H1 (cell line): ENCODE measurements at regions not wholly inside any gene's neighbourhood (a gene's known extent, or its start where the extent isn't known, plus 50 kb on each side); places are given as distances from the start of the nearest gene placed in this dataset.

ENCODE experiments used
- CHD7 ChIP-seq: fragments of 300-600 bp; sonication (generic); IDR thresholded peaks from 2 replicates; pipeline ENCODE4 v1.7.1; 2012; ENCODE audit warnings: low read length, moderate library complexity, mild to moderate bottlenecking, inconsistent platforms; ENCODE audit not compliant: insufficient replicate concordance
- JUND ChIP-seq: IDR thresholded peaks from 2 replicates; pipeline ENCODE4 v1.6.1; 2011; ENCODE audit warnings: mild to moderate bottlenecking, improper control_type of control experiment, low read length
- POLR2AphosphoS5 ChIP-seq: IDR thresholded peaks from 2 replicates; pipeline ENCODE4 v1.6.1; 2011; ENCODE audit warnings: low read depth, low read length
- USF2 ChIP-seq: IDR thresholded peaks from 2 replicates; pipeline ENCODE4 v1.6.1; 2011; ENCODE audit warnings: low read length, improper control_type of control experiment

- no peak for TF ChIP-seq CHD7
- TF ChIP-seq USF2: no peak
- TF ChIP-seq JUND: no peak
- no peak for TF ChIP-seq POLR2AphosphoS5
- TF ChIP-seq, all 59 proteins: peak for 0
Observed at GRCh38 chr1:5724847-5725246, 267.4 kb downstream of the NPHP4 start (continued).
